Activated CD8-positive, alpha-beta memory T cell treated with anti-CD3 and anti-CD28 coated beads, Interleukin-2, amount 50 U/mL, for 24 hours (primary cell): ENCODE measurements at regions not wholly inside any gene's neighbourhood (a gene's known extent, or its start where the extent isn't known, plus 50 kb on each side); places are given as distances from the start of the nearest gene placed in this dataset.

ENCODE experiments used
- DNase-seq: peaks from one replicate; pipeline ENCODE4 v3.0.0-alpha.2; 2020; ENCODE audit errors: extremely low read depth

DNA sequence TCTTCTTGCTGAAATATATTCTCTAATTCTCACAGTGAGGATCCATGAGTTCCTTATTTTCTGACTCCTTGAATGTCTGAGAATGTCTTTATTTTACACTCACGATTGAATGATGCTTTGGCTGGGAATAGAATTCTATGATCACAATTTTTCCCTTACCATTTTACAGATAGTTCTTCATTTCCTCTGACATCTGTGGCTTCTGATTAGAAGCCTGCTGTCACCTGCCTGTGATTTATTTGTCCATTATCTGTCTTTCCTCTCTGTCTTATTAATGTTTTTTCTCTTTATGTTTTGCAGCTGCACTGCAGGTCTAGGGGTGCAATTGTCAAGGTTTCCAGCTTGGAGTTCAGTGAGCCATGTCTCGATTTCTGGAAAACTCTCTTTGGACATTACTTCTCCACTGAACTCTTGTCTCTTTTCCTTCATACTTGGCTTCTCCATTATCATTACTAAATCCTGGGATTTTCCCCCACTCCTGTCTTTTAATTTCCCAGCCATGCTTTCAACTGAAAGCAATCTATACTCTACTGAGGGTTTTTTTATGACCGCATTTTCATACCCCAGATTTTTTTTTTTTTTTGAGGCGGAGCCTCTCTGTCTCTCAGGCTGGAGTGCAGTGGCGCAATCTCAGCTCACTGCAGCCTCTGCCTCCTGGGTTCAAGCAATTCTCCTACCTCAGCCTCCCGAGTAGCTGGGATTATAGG, 85.8 kb upstream of the PRNP start:
- no peak for DNase-seq

GRCh38 chr20:4597215-4597614, 89.0 kb upstream of the PRNP start:
- DNase-seq = no peak

DNA sequence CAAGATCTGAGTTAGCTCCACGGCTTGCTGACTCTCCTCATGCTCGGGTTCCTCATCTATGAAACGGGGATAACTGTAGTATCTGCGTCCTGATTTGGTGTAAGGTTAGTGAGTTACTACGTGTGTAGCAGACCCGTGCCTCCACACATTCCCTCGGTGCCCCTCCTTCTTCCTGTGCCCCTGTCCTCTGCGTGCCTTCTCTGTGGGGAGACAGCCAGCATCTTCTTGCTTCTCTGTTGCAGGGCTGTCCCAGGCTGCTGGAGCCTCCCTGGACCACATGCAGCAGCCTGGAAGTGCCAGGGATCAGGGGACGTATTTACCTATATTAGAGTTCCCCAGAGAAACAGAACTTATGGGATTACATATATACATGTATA, 93.1 kb upstream of the PRNP start:
- no peak for DNase-seq

DNA sequence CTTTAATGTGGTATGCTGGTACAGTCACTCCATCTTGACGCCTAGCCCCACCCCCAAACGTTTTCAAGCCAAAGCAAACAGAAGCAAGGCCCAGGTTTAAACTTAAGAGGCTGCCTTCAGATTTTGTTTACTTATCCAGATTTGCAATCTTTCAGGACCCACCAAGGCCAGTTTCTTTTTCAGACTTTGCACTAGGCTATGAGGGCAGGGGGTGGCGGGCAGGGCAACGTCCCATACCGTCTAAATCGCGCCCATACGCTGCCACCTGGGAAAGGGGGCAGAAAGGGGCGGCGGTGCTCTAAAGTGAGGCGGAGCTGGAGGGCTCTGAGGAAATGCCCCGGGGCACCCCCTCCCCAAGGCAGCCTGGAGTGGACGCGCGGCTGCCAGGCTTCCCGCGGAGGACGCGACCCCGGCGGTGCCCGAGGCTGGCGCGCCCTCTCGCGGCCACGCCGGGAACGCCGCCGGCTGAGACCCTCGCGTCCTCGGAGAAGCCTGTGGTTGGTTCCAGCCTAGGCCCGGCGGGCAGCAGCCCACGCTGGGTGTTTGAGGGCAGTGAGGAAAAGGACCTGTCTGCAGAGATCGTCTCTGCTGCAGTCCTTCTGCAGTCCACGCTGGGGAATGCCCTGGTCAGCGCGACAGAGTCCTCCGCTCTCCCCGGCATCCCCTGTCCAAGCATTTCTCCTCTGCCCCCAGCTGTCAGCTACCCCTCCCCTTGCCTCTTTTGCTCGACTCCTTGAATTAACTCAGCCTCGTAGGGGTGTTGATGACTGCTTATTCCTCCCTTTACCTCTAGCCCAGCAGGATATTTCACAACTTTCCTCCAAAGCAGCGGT, 93.7 kb upstream of the PRNP start:
- no peak for DNase-seq

DNA sequence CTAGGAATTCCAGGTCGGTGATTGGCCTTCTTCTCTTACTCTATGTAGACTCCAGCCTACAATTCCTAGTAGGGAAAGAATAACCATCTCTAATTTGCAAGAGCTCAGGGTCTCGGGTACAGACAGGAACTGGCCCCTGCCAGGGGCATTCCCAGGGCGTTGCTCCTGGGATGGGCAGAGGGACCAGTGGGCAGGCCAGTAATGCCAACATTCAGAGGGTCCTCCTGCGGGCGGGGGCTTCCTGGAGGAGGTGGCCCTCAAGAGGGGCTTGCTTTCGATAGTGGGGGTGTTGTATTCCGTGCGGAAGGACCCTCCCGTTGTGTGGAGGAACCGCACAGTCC, 94.3 kb upstream of the PRNP start:
- DNase-seq = no peak

GRCh38 chr20:4585758-4586157, 100.5 kb upstream of the PRNP start:
- no peak for DNase-seq

GRCh38 chr20:4585104-4585753, 101.0 kb upstream of the PRNP start:
- no peak for DNase-seq

GRCh38 chr20:4584510-4584909, 101.7 kb upstream of the PRNP start:
- no peak for DNase-seq

- no peak for DNase-seq
Measured at GRCh38 chr20:4581838-4582237, 104.4 kb upstream of the PRNP start.

DNA sequence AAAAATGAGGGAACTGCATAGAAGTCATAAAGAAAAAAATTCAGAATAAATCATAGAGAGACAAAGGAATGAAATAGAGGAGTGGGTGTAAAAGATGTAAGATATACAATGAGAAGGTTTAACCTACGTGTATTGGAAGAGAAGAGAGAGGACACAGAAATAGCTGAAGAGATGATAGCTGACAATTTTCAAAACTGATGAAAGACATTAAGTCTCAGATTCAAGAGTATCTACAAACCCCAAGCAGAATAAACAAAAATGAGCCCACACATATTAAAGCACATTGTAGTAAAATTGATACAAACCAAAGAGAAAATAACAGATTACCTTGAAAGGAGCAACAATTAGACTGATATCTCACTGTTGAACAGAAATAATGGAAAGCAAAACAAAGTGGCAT, 107.9 kb upstream of the PRNP start:
- DNase-seq = no peak

- DNase-seq = no peak
Measured at GRCh38 chr20:4574356-4574690, 111.9 kb upstream of the PRNP start.

DNA sequence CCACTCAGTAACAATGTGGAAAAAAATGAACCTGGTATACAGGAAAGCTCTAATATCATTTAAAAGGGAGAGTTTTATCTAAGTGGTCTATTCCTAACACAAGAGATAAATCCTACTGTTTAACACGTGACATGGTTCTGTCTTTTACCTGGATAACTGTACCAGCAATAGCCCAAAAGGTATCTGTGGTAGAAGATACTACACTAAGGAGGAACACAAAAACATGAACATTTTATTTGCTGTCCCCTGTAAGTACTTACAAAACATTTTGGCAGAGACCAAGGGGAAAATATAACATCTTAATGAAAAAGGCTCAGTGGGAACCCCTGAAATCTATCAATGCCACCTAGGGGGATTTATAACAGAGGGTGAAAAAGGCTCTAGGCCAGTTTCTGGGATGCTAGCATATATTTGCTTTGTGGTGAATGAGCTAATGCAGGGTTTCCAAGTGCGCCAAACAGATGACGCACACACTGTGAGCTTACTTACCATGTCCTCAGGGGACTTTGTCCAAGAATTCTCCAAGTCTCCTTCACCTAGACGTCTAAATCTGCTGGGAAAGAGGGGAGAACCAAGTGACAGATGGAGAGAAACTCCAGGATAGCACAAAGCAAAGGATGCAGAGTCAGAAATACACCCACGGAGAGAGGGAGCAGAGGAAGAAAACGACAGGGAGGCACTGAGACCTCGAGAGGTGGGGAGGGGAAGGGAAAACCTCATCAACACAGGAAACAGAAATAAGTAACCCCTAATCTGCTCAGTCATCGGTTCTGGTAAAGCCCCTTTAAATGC, 112.5 kb upstream of the PRNP start:
- DNase-seq = no peak

- no peak for DNase-seq
Measured at GRCh38 chr20:4571759-4572531, 114.3 kb upstream of the PRNP start.

GRCh38 chr20:4569865-4570264, 116.4 kb upstream of the PRNP start:
- DNase-seq = no peak

- DNase-seq = no peak
Measured at GRCh38 chr20:4569092-4569491, 117.2 kb upstream of the PRNP start.

- no peak for DNase-seq
Measured at GRCh38 chr20:4568361-4568959, 117.8 kb upstream of the PRNP start.

DNA sequence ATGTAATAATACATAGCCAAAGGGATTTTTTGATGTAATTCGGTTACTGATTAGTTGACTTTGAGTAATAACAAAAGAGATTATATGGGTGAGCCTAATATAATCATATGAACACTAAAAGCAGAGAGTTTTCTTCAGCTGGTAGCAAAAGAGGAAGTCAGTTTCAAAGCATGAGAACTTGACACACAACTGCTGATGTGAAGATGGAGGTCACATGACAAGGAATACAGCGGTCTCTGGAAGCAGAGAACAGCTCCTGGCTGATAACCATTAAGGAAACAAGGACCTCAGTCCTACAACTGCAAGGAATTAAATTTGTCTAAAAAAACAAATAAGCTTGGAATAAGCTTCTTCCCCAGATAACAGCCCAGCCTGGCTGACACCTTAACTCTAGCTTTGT, 119.1 kb upstream of the PRNP start:
- DNase-seq = no peak

GRCh38 chr20:4563534-4563933, 122.7 kb upstream of the PRNP start:
- DNase-seq = no peak

DNA sequence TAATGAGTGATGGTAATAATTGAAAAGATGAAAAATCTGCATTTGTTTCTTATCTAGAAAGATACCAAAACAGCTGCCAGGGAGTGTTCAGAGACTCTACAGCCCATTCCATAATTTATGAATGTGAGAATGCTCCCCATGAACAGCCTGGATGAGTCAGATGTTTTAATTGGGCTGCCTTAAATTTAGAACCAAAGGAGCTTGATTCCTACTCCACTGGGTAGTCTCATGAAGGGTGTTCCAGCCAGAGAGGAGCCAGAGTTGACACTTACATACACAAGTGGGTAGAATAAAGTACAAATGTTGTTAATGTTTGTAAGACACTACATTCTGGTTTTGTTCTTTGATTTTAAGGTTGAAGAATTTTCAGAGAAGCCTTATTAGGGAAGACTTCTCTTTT, 123.2 kb upstream of the PRNP start:
- DNase-seq = no peak

- no peak for DNase-seq
Measured at GRCh38 chr20:4560667-4561066, 125.6 kb upstream of the PRNP start.

- no peak for DNase-seq
Measured at GRCh38 chr20:4559906-4560305, 126.3 kb upstream of the PRNP start.
